Left renal cortex interstitium (tissue), 4 donors: ENCODE measurements at regions not wholly inside any gene's neighbourhood (a gene's known extent, or its start where the extent isn't known, plus 50 kb on each side); places are given as distances from the start of the nearest gene placed in this dataset.

Source experiments
- DNase-seq, 4 donors: peaks; one replicate each; pipeline ENCODE4 v3.0.0-alpha.2; 2013; ENCODE audit warnings: low read depth in 4 of 4, low spot score in 2 of 4, missing footprints in 1 of 4

DNA sequence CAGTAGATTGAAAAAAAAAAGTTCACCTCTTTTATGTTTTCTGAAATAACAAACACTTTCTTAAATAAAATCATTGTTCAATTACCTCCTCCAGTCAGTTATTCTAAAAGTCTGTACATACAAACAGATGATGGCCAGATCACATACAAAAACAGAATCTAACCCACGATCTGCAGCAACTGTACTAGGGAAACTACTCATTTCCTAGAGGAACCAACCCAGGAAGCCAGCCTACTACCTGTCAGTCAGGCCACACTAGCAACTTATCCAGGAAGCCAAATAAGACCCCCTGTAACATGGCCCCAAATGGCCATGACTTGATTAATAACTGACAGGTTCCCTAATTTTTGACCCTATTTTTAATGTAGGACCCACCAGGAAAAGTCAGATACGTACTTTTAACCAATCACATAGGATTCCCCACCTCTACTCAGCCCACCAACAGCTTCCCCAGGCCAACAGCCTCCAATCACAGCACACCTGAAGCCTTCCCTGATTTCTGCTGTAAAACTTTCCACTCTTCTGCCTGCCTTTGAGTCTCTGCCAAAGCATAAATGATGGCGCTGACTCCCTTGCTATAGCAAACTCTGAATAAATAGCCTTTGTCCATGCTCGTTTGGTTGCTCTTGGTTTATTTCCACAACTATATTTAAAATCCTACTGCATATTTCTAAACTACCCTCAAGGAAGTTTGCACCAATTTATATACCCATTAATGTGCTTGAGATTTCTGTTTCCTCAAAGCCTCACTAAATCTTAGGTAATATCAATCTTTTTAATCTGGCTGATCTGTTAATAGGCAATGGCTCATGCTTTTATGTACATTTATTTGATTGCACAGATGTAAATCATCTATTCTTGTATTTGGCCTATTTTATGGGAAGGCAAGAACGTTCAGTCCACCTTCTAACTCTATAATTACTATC lies 486.4 kb downstream of the FBXO15 start:
- DNase-seq: no peak

DNA sequence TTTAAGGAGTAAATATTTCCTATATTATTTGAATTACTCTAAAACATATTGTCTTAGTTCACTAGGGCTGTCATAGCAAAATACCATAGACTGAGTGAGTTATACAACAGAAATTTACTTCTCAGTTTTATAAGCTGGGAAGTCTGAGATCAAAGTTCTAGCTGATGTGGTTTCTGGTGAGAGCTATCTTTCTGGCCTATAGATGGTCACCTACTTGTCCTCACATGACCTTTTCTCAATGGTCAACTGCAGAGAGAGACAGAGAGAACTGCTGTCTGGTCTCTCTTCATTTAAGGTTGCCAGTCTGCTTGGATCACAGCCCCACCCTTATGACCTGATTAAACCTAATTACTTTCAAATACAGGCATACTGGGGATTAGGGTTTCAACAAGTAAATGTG lies 490.9 kb downstream of the FBXO15 start:
- no peak for DNase-seq

DNA sequence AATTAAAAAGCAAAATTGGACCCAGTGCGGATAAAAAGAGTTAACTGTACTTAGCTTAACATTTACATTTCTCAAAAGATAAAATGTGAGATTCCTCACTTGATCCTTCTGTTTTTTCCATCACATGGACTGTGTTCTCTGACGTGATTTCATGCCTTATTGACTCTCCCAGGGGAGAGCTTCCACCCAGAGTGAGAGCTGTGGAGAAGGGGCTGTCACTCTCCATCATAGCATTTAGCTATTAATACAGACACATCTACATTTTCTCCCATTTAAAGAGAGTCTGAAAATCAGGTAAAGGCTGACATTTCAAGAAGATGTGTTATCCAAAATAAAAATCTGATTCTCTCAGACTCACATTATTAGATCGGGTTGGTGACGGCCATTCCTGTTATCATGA lies 493.8 kb downstream of the FBXO15 start:
- no peak for DNase-seq

DNA sequence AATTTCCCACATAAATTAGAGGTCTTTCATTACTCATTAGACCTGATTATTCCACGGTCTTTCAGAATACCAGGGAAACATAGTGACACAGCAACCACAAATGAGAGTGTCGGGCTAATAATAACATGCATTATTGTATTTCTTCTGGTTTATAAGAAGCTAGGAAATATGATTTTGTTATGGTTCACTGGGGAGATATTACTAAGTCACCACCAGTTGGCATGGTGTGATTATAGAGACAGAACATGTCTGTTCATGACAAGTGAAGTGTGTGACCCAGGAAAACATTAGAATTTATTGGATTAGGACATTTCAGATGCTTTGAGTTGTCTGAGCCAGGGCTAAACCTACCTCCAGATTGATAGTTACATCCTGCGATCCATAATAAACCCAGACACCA lies 494.4 kb downstream of the FBXO15 start:
- no peak for DNase-seq

DNA sequence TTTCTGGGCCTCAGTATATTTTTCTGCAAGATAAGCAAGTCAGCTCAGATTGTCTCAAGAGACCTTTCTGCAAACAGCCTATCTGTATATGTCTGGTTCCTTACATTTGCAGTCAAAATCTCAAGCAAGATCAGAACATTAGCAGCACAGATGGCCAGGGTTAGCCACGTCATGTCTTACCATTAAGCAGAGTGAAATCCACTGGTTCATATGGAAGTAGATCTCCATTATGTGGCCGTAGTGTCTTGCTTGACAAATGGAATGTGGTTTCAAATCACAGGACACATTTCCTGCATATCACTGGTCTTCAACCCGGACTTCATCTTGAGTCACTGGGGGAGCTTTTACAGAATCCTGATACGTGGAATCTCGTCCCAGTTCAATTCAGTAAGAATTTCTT lies 500.2 kb downstream of the FBXO15 start:
- no peak for DNase-seq

DNA sequence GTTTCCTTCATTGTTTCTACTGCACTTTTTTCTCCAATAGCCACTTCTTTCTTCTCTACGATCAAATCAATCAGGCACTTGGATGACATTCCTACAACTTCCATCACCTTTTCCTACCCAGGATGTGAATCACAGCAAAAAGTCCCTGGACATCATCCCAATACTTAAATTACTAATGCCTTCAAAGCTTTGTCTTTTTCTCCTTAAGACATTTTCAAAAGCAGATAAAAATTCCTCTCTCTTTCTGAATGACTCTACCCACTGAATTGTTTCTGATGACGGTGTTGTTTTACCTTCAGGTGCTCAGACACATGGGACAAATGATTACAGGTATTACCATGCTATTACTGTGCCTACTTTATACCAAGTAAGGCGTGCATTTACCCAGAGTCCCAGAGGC lies 500.9 kb downstream of the FBXO15 start:
- DNase-seq: no peak

DNA sequence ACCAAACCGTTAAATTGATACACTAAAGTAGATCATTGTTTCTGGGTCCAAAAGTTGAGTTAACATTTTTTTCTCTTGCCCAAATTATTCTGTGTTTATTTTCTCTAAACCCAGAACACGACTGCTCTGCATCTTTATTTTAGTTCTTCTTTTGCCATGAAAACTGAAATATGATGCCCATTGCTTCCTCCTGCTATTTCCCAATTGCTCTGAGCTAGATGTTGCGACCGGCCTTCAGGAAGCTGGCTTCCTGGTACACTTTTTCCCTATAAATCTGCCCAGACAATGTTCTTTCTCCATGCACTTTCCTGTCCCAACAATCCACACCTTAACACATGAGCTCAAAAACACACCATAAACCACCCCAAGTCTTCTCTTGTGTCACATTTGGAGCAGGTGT lies 501.4 kb downstream of the FBXO15 start:
- no peak for DNase-seq

DNA sequence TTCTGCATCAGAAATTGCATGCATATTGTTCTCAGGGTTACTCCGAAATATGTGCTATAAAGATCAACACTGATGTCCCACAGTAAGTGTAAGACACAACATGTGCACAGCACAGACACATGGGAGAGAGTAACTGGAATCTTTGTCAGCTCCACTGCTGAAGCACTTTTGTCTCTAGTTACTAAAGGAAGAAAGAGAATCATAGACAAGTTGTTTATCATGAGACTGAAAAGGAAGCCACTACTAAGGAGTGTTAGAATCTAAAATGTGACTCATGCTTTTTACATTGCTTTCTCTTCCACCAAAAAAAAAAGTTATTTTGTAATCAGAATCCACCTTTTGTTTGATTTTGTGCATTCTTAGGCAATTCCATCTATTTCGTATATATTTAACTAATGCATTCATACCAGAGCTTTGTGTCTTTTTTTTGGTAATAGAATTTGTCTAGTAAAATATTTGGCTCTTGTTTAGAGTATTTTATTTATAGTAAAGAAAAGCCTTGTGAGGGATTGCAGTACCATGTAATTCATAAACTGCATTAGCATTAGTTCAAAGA lies 502.4 kb downstream of the FBXO15 start:
- no peak for DNase-seq

DNA sequence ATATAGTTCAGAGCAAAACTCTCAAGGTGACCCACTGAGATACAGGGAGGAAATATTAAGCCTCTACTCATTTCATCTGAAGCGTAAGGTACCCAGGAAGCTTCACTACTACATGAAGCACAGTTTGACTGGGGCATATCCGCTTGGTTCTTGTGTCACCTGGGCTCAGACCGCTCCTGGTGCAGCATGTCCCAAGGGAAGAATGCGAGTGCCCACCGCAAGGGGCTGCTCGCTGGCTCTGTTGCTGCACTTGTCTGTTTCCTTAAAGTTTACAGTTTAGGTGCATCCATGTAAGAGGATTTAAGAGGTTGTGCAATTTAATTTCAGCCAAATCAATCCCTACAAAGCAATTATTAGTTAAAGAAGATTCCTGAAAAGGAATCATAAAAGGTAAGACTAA lies 507.8 kb downstream of the FBXO15 start:
- no peak for DNase-seq

DNA sequence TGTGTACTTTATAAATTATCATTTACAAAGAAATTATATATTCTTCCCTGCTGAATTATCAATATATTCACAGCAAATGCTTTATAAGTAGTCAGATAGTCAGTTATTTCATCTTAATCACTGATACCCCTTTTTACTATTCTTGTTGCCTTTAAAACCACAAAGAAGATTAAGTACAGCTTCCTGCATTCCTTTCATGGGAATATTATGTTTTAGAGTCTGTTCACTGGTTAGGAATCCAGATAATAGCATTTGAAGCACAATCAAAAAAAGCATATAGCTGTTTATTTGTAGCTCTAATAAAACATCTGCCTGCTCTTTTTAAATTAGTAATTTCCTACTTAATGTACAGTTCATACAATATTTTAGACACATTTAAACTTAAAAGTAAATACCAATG lies 508.9 kb downstream of the FBXO15 start:
- no peak for DNase-seq

DNA sequence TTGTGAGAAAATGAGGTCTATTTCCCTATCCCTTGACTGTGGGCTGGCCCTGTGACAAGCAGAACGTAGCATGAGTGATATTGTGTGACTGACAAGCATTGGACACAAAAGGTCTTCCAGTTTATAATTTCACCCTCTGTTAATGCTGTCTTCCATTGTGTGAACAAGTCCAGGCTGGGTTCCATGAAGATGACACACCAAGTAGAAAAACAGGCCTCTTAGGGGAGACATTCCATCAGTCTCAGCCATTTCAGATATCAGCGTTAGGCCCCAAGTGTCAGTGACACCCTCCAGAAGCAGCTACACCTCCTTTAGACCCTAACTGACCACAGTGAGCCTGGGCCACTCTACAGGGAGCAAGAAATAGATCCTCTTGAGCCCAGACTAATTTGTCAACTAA lies 511.3 kb downstream of the FBXO15 start:
- no peak for DNase-seq

DNA sequence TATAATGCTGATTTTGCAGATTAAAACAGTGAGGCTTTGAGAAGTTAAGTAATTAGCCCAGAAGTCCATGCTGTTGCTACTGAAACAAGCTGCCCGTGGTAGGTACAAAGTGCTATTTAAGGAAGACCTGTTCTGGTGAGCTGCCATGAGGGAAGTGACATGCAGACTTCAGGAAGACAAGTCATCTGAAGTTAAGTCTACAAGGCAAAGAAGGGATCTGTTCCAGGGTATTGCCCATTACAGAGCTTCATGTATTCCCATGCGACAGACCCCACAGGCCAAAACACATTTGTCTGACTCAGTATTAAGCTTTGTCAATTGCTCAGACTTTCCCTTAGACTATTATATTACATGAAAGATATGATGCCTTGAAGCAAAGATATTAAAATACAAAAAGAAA lies 520.8 kb downstream of the FBXO15 start:
- DNase-seq: no peak

DNA sequence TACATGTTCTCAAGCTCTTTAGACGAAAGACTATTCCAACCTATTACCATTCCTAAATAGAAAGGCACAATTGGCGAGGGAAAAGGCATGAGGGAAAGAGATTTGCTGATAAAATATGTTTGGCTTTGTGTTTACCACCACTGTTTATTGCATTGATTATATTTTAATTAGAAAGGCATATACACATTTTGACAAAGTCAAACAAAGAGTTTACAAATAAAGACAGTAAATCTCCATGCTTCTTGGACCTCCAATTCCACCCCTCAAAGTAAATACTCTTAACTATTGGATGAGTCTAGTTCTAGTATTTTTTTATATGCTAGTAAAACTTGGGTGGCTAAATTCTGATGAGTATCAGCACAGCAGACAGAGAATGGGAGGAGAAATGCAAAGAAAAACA lies 521.4 kb downstream of the FBXO15 start:
- no peak for DNase-seq

DNA sequence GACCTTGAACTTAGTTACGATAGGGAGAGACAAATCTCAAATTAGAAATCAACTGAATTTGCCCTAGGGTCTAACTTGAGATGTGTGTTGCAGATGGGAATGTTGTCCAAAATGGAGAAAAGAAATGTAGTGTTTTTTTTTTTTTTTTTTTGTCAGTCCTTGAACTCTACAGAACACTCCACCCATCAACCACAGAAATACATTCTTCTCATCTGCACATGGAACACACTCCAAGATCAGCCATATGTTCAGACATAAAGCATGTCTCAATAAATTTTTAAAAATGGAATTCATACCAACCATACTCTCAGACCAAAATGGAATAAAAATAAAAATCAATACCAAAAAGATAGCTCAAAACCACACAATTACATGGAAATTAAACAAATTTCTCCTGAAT lies 526.5 kb downstream of the FBXO15 start:
- DNase-seq: no peak

DNA sequence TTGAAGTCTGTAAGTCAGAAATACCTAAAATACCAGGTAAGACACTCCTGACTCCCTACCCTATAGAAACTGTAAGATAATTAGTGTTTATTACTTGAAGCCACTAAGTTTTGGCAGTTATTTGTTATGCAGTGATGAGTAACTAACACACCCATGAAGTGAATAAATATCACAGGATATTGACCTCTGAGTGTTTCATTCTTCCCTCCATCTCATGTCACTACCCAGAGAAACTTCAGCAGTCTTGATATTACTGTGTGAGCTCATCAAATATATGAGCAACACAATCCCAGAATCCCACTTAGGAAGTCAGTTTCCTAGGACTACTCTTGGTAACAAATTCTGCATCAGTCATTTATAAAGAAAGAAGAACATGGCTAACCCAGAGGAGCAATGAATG lies 529.7 kb downstream of the FBXO15 start:
- no peak for DNase-seq

DNA sequence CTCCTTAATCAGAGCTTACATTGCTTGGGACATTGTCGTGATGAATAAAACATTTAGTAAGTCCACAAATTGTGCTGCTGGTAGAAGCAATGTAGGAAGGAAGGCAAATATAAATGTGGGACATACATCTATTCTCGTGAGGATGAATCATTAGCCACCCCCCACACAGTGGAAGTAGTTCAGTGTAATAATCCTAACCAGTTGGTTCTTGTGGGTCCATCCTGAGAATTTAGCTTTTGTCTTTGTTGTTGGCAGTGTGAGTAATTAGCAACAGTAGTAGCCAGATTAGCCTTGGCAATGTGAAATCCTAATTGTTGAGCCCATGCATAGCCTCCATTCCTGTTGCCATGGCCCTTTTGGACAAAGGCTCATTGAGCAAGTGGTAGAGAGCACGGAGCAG lies 532.1 kb downstream of the FBXO15 start:
- no peak for DNase-seq

DNA sequence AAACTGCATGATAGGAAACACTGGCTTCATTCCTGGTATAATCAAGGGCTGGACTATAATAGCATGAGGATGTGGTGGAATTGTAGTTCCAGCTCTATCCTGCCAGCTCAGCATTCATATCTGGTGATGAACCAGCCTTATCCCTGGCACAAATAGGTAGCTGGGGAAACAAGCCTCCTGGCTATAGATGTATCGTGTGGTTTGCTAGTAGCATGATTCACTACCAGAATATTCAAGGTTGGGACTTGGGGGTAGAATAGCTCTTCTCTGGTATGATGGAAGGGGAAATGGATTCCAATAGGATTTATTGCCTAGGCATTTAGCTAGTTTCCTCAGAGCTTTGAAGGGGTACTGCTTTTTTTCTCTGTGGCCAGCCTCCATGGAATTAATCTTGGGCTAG lies 532.8 kb downstream of the FBXO15 start:
- DNase-seq: no peak

DNA sequence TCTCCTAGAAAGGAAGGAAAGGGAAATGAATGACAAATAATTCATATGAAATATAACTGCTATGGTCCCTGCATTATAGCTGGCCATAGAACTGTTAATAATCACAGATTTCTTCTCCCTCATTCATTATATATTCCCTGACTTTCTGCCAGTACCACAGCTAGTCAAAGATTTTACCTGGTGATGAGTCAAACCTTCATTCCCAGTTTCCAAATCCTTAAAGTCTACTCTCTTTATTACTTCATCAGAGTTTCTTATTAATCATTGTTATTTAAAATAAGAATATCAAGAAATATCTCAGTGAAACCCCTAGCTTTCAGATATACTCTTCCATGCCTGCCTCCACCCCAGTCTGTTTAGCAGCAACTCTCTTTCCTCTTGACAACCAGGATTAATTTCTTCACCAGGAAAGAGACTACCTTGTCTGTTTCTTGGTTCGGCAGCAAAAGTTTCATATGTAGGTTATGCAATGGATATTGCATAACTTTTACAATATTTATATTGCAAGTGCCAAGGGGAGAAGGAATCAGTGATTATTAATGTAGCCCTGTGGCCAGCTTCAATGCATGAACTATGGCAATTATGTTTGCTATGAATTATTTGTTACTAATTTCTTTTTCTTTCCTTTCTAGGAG lies 533.8 kb downstream of the FBXO15 start:
- DNase-seq: no peak

DNA sequence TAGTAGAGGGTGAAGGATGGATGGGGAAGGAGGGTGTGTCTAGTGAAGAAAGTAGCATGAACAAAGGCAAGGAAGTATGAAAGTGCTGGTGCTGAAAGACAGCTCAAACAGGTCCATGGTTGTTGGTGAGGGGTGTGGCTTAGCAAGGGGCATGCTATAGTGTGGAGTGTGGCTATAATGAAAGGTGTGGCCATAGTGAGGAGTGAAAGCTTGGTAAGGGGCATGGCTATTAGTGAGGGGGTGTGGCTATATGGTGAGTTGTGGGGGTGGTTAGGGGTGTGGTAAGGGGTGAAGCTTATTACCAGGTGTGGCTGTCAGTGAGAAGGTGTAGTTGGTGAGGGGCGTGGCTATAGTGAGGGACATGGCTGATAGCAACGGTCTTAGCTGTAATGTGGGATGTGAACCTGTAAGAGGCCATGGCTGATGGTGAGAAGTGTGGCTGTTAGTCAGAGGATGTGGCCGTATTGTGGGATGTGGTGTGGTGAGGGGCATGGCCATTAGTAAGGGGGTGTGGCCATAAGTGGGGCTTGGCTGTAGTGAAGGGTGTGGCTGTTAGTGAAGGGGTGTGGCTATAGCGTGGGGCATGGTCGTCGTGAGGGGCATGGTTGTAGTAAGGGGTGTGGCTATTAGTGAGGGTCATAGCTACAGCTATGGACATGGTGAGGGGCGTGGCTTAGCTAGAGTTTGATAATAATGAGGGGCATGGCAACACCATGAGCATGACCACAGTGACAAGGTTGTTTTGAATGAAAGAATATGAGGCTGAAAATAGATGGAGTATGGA lies 549.6 kb downstream of the FBXO15 start:
- DNase-seq: no peak

DNA sequence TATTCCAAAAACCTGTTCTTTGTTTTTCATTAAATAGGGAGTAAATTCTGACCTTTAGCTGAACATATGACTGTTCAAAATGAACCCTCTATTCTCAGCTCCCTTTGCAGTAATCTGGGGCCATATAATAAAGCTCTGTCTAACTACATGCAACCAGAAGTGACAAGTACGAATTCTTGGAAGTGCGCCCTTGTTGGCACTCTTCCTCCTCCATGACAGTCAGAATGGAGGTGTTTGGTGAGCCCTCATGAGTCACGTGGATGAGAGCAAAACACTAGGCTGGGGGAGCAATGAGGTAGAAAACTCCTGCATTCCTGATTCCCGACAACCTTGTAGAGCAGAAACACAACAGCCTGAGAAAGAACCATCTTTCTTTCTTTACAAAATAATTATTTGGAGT lies 552.9 kb downstream of the FBXO15 start:
- DNase-seq: no peak

DNA sequence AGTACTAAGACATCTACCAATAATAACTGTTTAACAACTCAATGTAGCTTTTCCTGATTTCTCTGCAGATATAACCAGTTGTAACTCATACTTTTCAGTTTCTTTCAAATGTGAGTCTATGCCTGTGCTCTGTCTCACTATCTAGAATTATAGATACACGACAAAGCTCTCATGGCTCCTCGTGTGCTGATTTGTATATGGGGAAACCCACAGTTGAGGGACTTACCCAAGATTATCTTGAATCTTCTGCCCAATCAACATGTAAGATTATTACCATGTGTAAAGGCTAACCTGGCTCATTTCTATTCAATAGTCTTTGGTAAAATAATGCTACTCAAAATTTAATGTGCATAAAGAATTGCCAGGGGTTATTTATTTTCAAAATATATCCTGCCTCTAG lies 554.4 kb downstream of the FBXO15 start:
- DNase-seq: no peak
